ENCODE measurements at regions not wholly inside any gene's neighbourhood (a gene's known extent, or its start where the extent isn't known, plus 50 kb on each side); places are given as distances from the start of the nearest gene placed in this dataset.

DNA sequence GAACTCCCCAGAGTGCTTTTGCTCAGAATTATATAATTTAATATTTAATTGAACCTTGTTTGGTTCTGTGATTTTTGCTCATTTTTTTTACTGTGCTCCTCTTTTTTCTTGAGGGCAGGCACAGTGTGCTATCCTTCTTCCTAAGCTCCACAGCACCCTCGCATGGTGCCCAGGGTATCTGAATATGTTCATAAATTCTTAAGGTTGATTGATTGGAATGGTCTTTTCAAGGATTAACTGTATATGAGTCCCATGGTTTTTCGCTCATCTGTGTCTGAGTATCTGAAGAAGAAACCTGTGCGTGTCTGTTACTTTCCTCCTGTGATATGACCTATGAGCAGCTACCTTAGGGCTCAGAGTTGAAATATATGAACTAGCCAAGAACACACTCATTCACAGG, 393.7 kb downstream of the HLX start:
- Histone ChIP-seq H3K27ac (no peak overlapping the region), H3K9me3 (ENCODE audit: low read depth) (no peaks in the 10 kb centered on the region), H3K9me2 (ENCODE audit: insufficient read depth) (no peaks in the 10 kb centered on the region), H3K36me3 (ENCODE audit: low read depth) (no peaks in the 10 kb centered on the region), H3K79me2 (ENCODE audit: insufficient read depth) (no peaks in the 10 kb centered on the region), H3K4me3 (no peak overlapping the region), H4K20me1 (ENCODE audit: insufficient read depth) (no peaks in the 10 kb centered on the region), H3F3A (ENCODE audit: insufficient read depth) (peaks cover 3% of the 10 kb centered on the region; the same call in 1 of the 2 replicates), H3K27me3 (replicated peaks; ENCODE audit: insufficient read depth) (no peaks in the 10 kb centered on the region), H3K4me1 (ENCODE audit: insufficient read depth) (0 out of 2 replicates have a peak, but pooled peaks cover 7% of the 10 kb centered on the region), H3K4me2 (ENCODE audit: unreplicated experiment) (no peak overlapping the region), H3K9ac (no peak overlapping the region), H2AFZ (no peak overlapping the region)
- WGBS, 2 experiments (ENCODE audit: low coverage in 1 of 2, low lambda C conversion rate in 2 of 2, missing lambda C conversion rate in 2 of 2): 92% methylated on average over 3 of the region's 3 CpGs
- in situ Hi-C loops (cut with MboI): no loop called here
- DNase-seq: peak; percentile 4
- TF ChIP-seq EZH2 (IDR thresholded peaks at IDR 0.05; ENCODE audit: insufficient read depth, poor library complexity, severe bottlenecking) (no peak), EZH2phosphoT487 (IDR thresholded peaks at IDR 0.05; ENCODE audit: insufficient read depth, low read depth) (no peak)

DNA sequence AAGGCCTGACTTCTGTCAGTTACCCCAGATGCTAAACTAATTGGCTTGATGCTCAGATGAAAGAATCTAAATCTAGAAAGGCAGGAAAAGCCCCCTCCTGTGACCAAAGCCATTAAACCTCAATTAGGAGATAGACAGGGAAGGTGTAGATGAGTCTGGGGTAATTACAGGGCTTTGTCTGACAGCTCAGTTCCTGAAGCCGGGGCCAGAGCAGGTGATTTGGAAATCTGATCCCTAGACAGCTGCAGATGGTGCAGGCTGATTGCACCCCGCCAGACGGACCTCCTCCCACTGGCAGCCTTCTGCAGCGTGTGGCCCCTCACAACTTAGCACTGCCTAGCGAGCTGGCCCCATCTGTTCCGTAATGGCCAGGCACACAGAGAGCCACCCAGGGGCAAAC, 395.1 kb downstream of the HLX start:
- in situ Hi-C loops (cut with MboI): no loop called here
- 78 to 80% methylated on average over 6 of the region's 6 CpGs for WGBS, 2 experiments (ENCODE audit: low coverage in 1 of 2, low lambda C conversion rate in 2 of 2, missing lambda C conversion rate in 2 of 2)

DNA sequence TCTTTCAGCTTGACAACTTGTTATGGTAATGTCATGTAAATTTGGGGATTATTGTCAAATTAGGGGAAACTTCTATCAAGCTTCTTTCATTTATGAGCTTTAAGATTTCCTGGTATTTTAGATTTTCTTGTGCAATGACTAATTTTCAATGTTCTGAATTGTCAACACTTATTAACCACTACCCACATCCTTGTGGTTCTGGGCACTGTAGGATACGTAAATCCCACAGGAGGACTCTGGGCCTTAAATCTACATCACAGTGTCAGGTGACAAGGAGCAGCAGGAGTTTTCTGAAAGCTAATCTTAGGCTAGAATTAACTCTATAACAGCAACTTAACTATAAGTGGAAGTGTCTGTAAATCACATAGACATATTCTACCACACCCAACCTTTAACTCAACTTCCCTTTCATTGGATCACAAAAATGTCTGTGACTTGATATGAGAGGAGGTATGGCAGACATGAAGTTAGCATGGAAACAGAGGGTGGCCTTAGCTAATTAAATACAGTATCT, 397.7 kb downstream of the HLX start:
- H3K27me3 ChIP-seq (replicated peaks; ENCODE audit: insufficient read depth): no peaks in the 10 kb centered on the region
- H3K4me3 ChIP-seq: no peak overlapping the region
- H3K79me2 ChIP-seq (ENCODE audit: insufficient read depth): no peaks in the 10 kb centered on the region
- no peak overlapping the region for H3K4me2 ChIP-seq (ENCODE audit: unreplicated experiment)
- 0 out of 2 replicates have a peak, but pooled peaks cover 4% of the 10 kb centered on the region for H3K4me1 ChIP-seq (ENCODE audit: insufficient read depth)
- H3K27ac ChIP-seq: no peak overlapping the region
- WGBS, 2 experiments (ENCODE audit: low coverage in 1 of 2, low lambda C conversion rate in 2 of 2, missing lambda C conversion rate in 2 of 2): 83 to 94% methylated on average over 1 of the region's 1 CpG
- H4K20me1 ChIP-seq (ENCODE audit: insufficient read depth): no peaks in the 10 kb centered on the region
- H3F3A ChIP-seq (ENCODE audit: insufficient read depth): no peaks in the 10 kb centered on the region
- no peak for TF ChIP-seq EZH2phosphoT487 (IDR thresholded peaks at IDR 0.05; ENCODE audit: insufficient read depth, low read depth)
- TF ChIP-seq EZH2 (IDR thresholded peaks at IDR 0.05; ENCODE audit: insufficient read depth, poor library complexity, severe bottlenecking): no peak
- in situ Hi-C loops (cut with MboI): no loop called here
- H3K9ac ChIP-seq: no peak overlapping the region
- no peak overlapping the region for H2AFZ ChIP-seq
- DNase-seq: no peak
- H3K9me2 ChIP-seq (ENCODE audit: insufficient read depth): no peaks in the 10 kb centered on the region
- H3K9me3 ChIP-seq (ENCODE audit: low read depth): no peaks in the 10 kb centered on the region
- H3K36me3 ChIP-seq (ENCODE audit: low read depth): no peaks in the 10 kb centered on the region

More for the DNA sequence above, 395.1 kb downstream of the HLX start:
- Histone ChIP-seq H3K9me3 (ENCODE audit: low read depth) (no peaks in the 10 kb centered on the region), H3K4me1 (ENCODE audit: insufficient read depth) (0 out of 2 replicates have a peak, but pooled peaks cover 4% of the 10 kb centered on the region), H4K20me1 (ENCODE audit: insufficient read depth) (no peaks in the 10 kb centered on the region), H3K4me3 (no peak overlapping the region), H3K79me2 (ENCODE audit: insufficient read depth) (no peaks in the 10 kb centered on the region), H3K36me3 (ENCODE audit: low read depth) (no peaks in the 10 kb centered on the region), H3K4me2 (ENCODE audit: unreplicated experiment) (no peak overlapping the region), H3K27me3 (replicated peaks; ENCODE audit: insufficient read depth) (no peaks in the 10 kb centered on the region), H3K9ac (no peak overlapping the region), H3F3A (ENCODE audit: insufficient read depth) (no peaks in the 10 kb centered on the region), H2AFZ (no peak overlapping the region), H3K9me2 (ENCODE audit: insufficient read depth) (no peaks in the 10 kb centered on the region), H3K27ac (no peak overlapping the region)
- no peak for DNase-seq
- no peak for TF ChIP-seq EZH2phosphoT487 (IDR thresholded peaks at IDR 0.05; ENCODE audit: insufficient read depth, low read depth)
- TF ChIP-seq EZH2 (IDR thresholded peaks at IDR 0.05; ENCODE audit: insufficient read depth, poor library complexity, severe bottlenecking): no peak

DNA sequence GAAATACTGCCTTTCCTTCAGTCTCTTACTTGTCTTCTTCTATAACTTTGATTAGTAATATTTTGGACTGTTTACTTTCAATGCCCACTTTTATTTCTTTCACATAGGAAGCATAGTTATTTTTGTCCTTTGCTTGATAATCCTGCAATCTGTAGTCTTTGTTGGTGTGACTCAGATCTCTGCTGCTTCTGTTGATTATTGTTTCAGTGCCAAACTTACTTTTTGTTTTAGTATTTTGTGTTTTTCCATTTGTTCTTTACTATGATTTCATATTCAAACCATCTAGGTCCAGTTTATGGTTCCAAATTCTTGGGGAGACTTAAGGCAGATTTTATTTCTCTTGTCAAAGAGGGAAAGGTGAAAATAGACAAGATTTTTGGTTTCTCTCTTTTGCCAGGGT, 399.9 kb downstream of the HLX start:
- Histone ChIP-seq H3K4me1 (ENCODE audit: insufficient read depth) (peaks cover 11% of the 10 kb centered on the region; the same call in 1 of the 2 replicates), H3K4me2 (ENCODE audit: unreplicated experiment) (no peak overlapping the region), H3K36me3 (ENCODE audit: low read depth) (no peaks in the 10 kb centered on the region), H3K79me2 (ENCODE audit: insufficient read depth) (no peaks in the 10 kb centered on the region), H3K27ac (no peak overlapping the region), H2AFZ (no peak overlapping the region), H3K9ac (no peak overlapping the region), H4K20me1 (ENCODE audit: insufficient read depth) (no peaks in the 10 kb centered on the region), H3K9me3 (ENCODE audit: low read depth) (no peaks in the 10 kb centered on the region), H3K4me3 (no peak overlapping the region), H3K27me3 (replicated peaks; ENCODE audit: insufficient read depth) (no peaks in the 10 kb centered on the region), H3K9me2 (ENCODE audit: insufficient read depth) (no peaks in the 10 kb centered on the region), H3F3A (ENCODE audit: insufficient read depth) (no peaks in the 10 kb centered on the region)
- peak; percentile 45 for DNase-seq
- TF ChIP-seq EZH2phosphoT487 (IDR thresholded peaks at IDR 0.05; ENCODE audit: insufficient read depth, low read depth) (no peak), EZH2 (IDR thresholded peaks at IDR 0.05; ENCODE audit: insufficient read depth, poor library complexity, severe bottlenecking) (no peak)
- in situ Hi-C loops (cut with MboI): no loop called here

DNA sequence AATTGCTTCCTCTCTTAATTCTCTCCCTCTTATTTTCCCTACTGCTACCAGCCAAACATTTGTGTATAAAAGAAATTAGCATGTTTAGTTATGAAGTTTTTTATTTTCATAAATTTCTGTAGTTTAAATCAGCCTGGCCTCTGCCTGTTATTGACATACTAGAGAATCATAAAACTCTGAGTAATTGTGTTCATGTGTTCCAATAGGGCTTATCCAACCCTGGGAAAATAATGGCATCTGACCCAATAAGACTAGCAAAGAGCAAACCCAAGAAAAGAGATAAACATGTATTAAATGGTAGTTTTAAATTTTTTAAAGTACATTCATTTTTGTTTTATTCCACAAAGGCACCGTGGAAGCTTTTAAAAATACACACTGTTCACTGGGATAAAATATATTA, 404.3 kb downstream of the HLX start:
- Histone ChIP-seq H3K9ac (no peak overlapping the region), H3K4me3 (no peak overlapping the region), H3K4me1 (ENCODE audit: insufficient read depth) (peaks cover 11% of the 10 kb centered on the region; the same call in 1 of the 2 replicates), H3K4me2 (ENCODE audit: unreplicated experiment) (no peak overlapping the region), H4K20me1 (ENCODE audit: insufficient read depth) (no peaks in the 10 kb centered on the region), H3K27ac (no peak overlapping the region), H3K9me3 (ENCODE audit: low read depth) (no peaks in the 10 kb centered on the region), H3K36me3 (ENCODE audit: low read depth) (no peaks in the 10 kb centered on the region), H3F3A (ENCODE audit: insufficient read depth) (no peaks in the 10 kb centered on the region), H3K27me3 (replicated peaks; ENCODE audit: insufficient read depth) (no peaks in the 10 kb centered on the region), H2AFZ (no peak overlapping the region), H3K9me2 (ENCODE audit: insufficient read depth) (no peaks in the 10 kb centered on the region), H3K79me2 (ENCODE audit: insufficient read depth) (no peaks in the 10 kb centered on the region)
- no peak for DNase-seq
- in situ Hi-C loops (cut with MboI): no loop called here
- 27 to 37% methylated on average over 1 of the region's 1 CpG for WGBS, 2 experiments (ENCODE audit: low coverage in 1 of 2, low lambda C conversion rate in 2 of 2, missing lambda C conversion rate in 2 of 2)
- TF ChIP-seq EZH2phosphoT487 (IDR thresholded peaks at IDR 0.05; ENCODE audit: insufficient read depth, low read depth) (no peak), EZH2 (IDR thresholded peaks at IDR 0.05; ENCODE audit: insufficient read depth, poor library complexity, severe bottlenecking) (no peak)
